SU-DHL-6 (cell line): ENCODE measurements at regions not wholly inside any gene's neighbourhood (a gene's known extent, or its start where the extent isn't known, plus 50 kb on each side); places are given as distances from the start of the nearest gene placed in this dataset.

ENCODE experiments used
- H2AFZ ChIP-seq: fragments of 200-600 bp; sonication (generic); 2 replicates; pipeline ENCODE4 v1.6.1; 2014; ENCODE audit warnings: low read depth, mild to moderate bottlenecking, moderate library complexity, mixed read lengths, antibody characterized with exemption, low read length; ENCODE audit not compliant: severe bottlenecking
- H3F3A ChIP-seq: fragments of 200-600 bp; shearing (Covaris generic); 2 replicates; pipeline ENCODE4 v1.6.0; 2016; ENCODE audit warnings: antibody characterized with exemption, mild to moderate bottlenecking; ENCODE audit not compliant: insufficient read depth
- H3K27ac ChIP-seq: fragments of 200-600 bp; sonication (generic); 2 replicates; pipeline ENCODE4 v1.5.1; 2016; ENCODE audit warnings: low read depth, mild to moderate bottlenecking, low read length, moderate library complexity, mixed read lengths
- H3K27me3 ChIP-seq: fragments of 200-600 bp; sonication (generic), shearing (Covaris generic); 2 replicates; pipeline ENCODE4 v1.6.0; 2014; ENCODE audit warnings: mild to moderate bottlenecking, low read length
- H3K36me3 ChIP-seq: fragments of 200-600 bp; sonication (generic); 2 replicates; pipeline ENCODE4 v1.6.1; 2014; ENCODE audit warnings: mild to moderate bottlenecking, low read length, mixed read lengths
- H3K4me2 ChIP-seq: fragments of 300-600, 200-600 bp; shearing (Covaris generic), sonication (generic); 2 replicates; pipeline ENCODE4 v1.6.0; 2014; ENCODE audit warnings: low read length, low read depth, mild to moderate bottlenecking; ENCODE audit not compliant: poor library complexity, severe bottlenecking
- H3K4me3 ChIP-seq: fragments of 200-600 bp; sonication (generic); 2 replicates; pipeline ENCODE4 v1.5.1; 2014; ENCODE audit warnings: antibody characterized with exemption, low read length, mild to moderate bottlenecking, mixed read lengths; ENCODE audit not compliant: insufficient read depth, poor library complexity, severe bottlenecking
- H3K79me2 ChIP-seq: fragments of 200-600 bp; sonication (generic); 2 replicates; pipeline ENCODE4 v1.6.1; 2014; ENCODE audit warnings: mild to moderate bottlenecking, low read length, moderate library complexity; ENCODE audit not compliant: insufficient read depth
- H3K9ac ChIP-seq: fragments of 200-600 bp; sonication (generic); 2 replicates; pipeline ENCODE4 v1.7.0; 2014; ENCODE audit warnings: mild to moderate bottlenecking, low read length
- H3K9me2 ChIP-seq: fragments of 200-600 bp; sonication (generic); replicated peaks from 2 replicates; pipeline ENCODE4 v1.6.1; 2014; ENCODE audit warnings: low read length; ENCODE audit not compliant: insufficient read depth
- H3K9me3 ChIP-seq: fragments of 200-600 bp; sonication (generic); 2 replicates; pipeline ENCODE4 v1.6.1; 2014; ENCODE audit warnings: low read length, mixed read lengths; ENCODE audit not compliant: insufficient read depth
- H4K20me1 ChIP-seq: fragments of 200-600 bp; sonication (generic); 2 replicates; pipeline ENCODE4 v1.6.1; 2014; ENCODE audit warnings: low read depth, mild to moderate bottlenecking, antibody characterized with exemption, low read length, moderate library complexity, mixed read lengths
- EZH2phosphoT487 ChIP-seq: fragments of 200-600 bp; sonication (generic), shearing (Covaris generic); conservative IDR thresholded peaks from 2 replicates; pipeline ENCODE4 v1.6.1; 2018; ENCODE audit warnings: mild to moderate bottlenecking, antibody characterized with exemption, low read length, moderate library complexity, mixed read lengths
- TF ChIP-seq, protein P1 (sequence below): fragments of 200-600 bp; sonication (generic); IDR thresholded peaks from one replicate; pipeline ENCODE4 v1.5.1; 2017; ENCODE audit warnings: antibody characterized with exemption, mild to moderate bottlenecking, low read length, moderate library complexity; ENCODE audit not compliant: insufficient read depth, poor library complexity, severe bottlenecking

DNA sequence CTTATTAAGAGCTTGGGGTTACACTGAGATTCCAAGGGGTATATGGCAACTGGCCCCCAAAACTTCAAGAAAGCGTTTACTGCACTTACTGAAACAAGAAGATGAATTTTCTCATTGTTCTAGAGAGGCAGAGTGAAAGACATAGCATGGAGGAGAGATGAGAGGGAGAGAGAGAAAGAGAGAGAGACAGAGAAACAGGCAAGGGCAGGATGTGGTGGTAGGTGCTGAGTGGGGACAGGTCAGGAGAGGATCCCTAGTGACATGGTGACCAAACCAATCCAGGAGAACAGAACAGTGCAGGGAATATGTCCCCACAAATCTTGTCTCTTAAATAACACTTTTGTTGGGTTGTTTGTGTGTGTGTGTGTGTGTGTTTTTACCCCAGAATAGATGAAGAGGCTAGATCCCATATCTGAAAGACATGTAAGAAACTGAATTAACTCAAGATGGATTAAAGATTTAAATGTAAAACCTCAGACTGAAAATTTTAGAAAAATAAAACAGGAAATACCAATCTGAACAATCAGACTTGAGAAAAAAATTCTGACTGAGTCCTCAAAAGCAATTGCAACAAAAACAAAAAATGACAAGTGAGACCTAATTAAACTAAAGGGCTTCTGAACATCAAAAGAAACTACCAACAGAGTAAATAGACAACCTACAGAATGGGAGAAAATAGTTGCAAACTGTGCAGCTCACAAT lies 202.2 kb downstream of the QDPR start:
- TF ChIP-seq, protein P1, sequence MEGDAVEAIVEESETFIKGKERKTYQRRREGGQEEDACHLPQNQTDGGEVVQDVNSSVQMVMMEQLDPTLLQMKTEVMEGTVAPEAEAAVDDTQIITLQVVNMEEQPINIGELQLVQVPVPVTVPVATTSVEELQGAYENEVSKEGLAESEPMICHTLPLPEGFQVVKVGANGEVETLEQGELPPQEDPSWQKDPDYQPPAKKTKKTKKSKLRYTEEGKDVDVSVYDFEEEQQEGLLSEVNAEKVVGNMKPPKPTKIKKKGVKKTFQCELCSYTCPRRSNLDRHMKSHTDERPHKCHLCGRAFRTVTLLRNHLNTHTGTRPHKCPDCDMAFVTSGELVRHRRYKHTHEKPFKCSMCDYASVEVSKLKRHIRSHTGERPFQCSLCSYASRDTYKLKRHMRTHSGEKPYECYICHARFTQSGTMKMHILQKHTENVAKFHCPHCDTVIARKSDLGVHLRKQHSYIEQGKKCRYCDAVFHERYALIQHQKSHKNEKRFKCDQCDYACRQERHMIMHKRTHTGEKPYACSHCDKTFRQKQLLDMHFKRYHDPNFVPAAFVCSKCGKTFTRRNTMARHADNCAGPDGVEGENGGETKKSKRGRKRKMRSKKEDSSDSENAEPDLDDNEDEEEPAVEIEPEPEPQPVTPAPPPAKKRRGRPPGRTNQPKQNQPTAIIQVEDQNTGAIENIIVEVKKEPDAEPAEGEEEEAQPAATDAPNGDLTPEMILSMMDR, result no peak
- TF ChIP-seq EZH2phosphoT487, result no peak
- Histone ChIP-seq H3K4me2 (no peak overlapping the region), H3K27ac (no peak overlapping the region)

DNA sequence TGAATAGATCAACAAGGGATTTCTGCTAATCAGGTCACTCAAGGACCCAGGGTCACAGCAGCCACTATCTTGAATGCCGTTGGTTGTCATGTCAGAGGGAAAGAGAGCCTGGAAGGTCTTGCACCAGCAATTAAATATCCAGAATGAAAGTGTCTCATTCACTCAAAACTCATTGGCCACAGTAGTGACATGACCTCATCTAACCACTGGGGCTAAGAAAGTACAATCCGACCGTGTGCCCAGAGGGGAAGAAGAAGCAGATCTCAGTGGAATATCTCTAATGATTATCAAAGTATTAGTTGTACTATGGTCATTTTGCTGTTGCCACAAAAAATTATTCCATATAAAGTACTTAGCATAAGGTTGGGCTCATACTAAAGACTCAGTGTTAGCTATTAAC lies 210.0 kb downstream of the QDPR start:
- Histone ChIP-seq H3K9me3 (no peaks in the 10 kb centered on the region), H3F3A (no peaks in the 10 kb centered on the region)
- TF ChIP-seq EZH2phosphoT487, result no peak
- TF ChIP-seq, protein P1, result no peak

More for the DNA sequence above, 202.2 kb downstream of the QDPR start:
- H3K9me2 ChIP-seq, result no peaks in the 10 kb centered on the region
- no peaks in the 10 kb centered on the region for H3K9me3 ChIP-seq
- no peaks in the 10 kb centered on the region for H4K20me1 ChIP-seq
- H3F3A ChIP-seq, result no peaks in the 10 kb centered on the region
- H3K27me3 ChIP-seq, result no peaks in the 10 kb centered on the region
- H3K79me2 ChIP-seq, result no peaks in the 10 kb centered on the region
- no peak overlapping the region for H2AFZ ChIP-seq
- H3K9ac ChIP-seq, result no peak overlapping the region
- no peaks in the 10 kb centered on the region for H3K36me3 ChIP-seq
- no peak overlapping the region for H3K4me3 ChIP-seq

DNA sequence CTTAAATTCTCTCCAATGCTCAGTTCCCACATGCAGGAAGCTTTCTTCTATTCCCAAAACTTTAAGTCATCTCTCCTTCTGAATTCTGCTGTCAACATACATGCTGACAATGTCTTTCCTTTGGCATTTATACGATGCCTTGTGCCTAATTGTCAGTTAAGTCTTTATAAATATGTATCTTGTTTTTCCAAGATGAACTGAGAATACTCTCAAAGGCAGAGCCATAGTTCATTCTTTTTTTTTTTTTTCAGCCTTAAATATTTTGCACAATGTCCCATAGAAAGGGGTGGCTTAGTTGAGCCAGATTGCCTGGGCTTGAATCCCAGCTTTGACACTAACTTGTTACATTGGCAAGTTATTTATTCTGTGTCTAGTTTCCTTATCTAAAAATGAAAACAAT lies 210.6 kb downstream of the QDPR start:
- no peaks in the 10 kb centered on the region for H3K27me3 ChIP-seq
- H3K9me2 ChIP-seq, result no peaks in the 10 kb centered on the region
- H3K27ac ChIP-seq, result no peak overlapping the region
- no peak overlapping the region for H3K4me3 ChIP-seq
- H3K9ac ChIP-seq, result no peak overlapping the region
- no peak overlapping the region for H2AFZ ChIP-seq
- no peaks in the 10 kb centered on the region for H3K9me3 ChIP-seq
- H3K36me3 ChIP-seq, result no peaks in the 10 kb centered on the region
- H3K79me2 ChIP-seq, result no peaks in the 10 kb centered on the region
- TF ChIP-seq EZH2phosphoT487, result no peak
- TF ChIP-seq, protein P1, result no peak
- H3F3A ChIP-seq, result no peaks in the 10 kb centered on the region
- H3K4me2 ChIP-seq, result no peak overlapping the region
- H4K20me1 ChIP-seq, result no peaks in the 10 kb centered on the region

More for the DNA sequence above, 210.0 kb downstream of the QDPR start:
- no peaks in the 10 kb centered on the region for H3K79me2 ChIP-seq
- no peaks in the 10 kb centered on the region for H3K27me3 ChIP-seq
- no peaks in the 10 kb centered on the region for H3K36me3 ChIP-seq
- H3K4me3 ChIP-seq, result no peak overlapping the region
- H2AFZ ChIP-seq, result no peak overlapping the region
- H4K20me1 ChIP-seq, result no peaks in the 10 kb centered on the region
- H3K27ac ChIP-seq, result no peak overlapping the region
- H3K4me2 ChIP-seq, result no peak overlapping the region
- no peak overlapping the region for H3K9ac ChIP-seq
- no peaks in the 10 kb centered on the region for H3K9me2 ChIP-seq
